HepG2 (cell line): ENCODE measurements at regions not wholly inside any gene's neighbourhood (a gene's known extent, or its start where the extent isn't known, plus 50 kb on each side); places are given as distances from the start of the nearest gene placed in this dataset.

Source experiments
- ATAC-seq: fragments of 200-7000 bp; cut with Tn5 transposase; 3 replicates; pipeline ENCODE4 v1.9.1; 2020; ENCODE audit warnings: mild to moderate bottlenecking, moderate library complexity
- BruUV-seq: library from RNA; stranded (reverse); fragments of 400-500 nt; replicated peaks from 2 replicates; lab custom pipeline; 2021; lab: Mats Ljungman, UMichigan
- CTCF ChIA-PET: fragments of 300-600 bp; formaldehyde crosslinking; extraction: SDS; loops from one replicate; lab custom pipeline; 2021; ENCODE audit warnings: low total read pairs, inconsistent platforms, low intra/inter-chr PET ratio; lab: Yijun Ruan, JAX
- POLR2A ChIA-PET: fragments of 350-600 bp; sonication (Branson Sonifier 250); formaldehyde crosslinking; loops from one replicate; lab custom pipeline; 2020; ENCODE audit warnings: antibody characterized with exemption, inconsistent platforms; lab: Yijun Ruan, JAX
- DNase-seq: peaks from one replicate; pipeline ENCODE4 v3.0.0-alpha.2; 2015; ENCODE audit warnings: low spot score
- FAIRE-seq: peaks from 3 replicates; lab custom pipeline; 2011; peaks lifted over from hg19 to GRCh38; lab: Jason Lieb, UNC
- H2AFZ ChIP-seq: one replicate; pipeline ENCODE4 v1.6.1; 2011; ENCODE audit warnings: low read length, inconsistent platforms
- H3K27ac ChIP-seq: fragments of 300-600 bp; 3 replicates; pipeline ENCODE4 v1.8.0; 2011; ENCODE audit warnings: mixed run types, mild to moderate bottlenecking, mixed read lengths, low read length, inconsistent platforms; ENCODE audit not compliant: insufficient read depth; ENCODE audit errors: extremely low read length
- H3K27me3 ChIP-seq, 2 experiments: fragments of 200-600 bp in 1 of 2; 2 replicates in 1 of 2; 3 replicates in 1 of 2; pipeline versions ENCODE4 v1.6.0 to v1.8.0; 2011; ENCODE audit warnings: low read length in 2 of 2, mild to moderate bottlenecking in 2 of 2, moderate library complexity in 2 of 2, inconsistent platforms in 1 of 2; ENCODE audit not compliant: insufficient read depth in 2 of 2, control insufficient read depth in 1 of 2
- H3K36me3 ChIP-seq, 2 experiments: fragments of 200-600 bp in 1 of 2; replicated peaks in 1 of 2; 2 replicates in 1 of 2; 3 replicates in 1 of 2; pipeline versions ENCODE4 v1.5.1 to v1.8.0; 2011; ENCODE audit warnings: low read length in 2 of 2, inconsistent platforms in 1 of 2; ENCODE audit not compliant: insufficient read depth in 2 of 2, control insufficient read depth in 1 of 2
- H3K4me1 ChIP-seq: 2 replicates; pipeline ENCODE4 v1.5.1; 2012; ENCODE audit warnings: low read length, inconsistent platforms; ENCODE audit not compliant: insufficient read depth
- H3K4me2 ChIP-seq: 2 replicates; pipeline ENCODE4 v1.6.0; 2011; ENCODE audit warnings: low read depth, low read length, inconsistent platforms
- H3K4me3 ChIP-seq, 3 experiments: fragments of 200-600 bp in 1 of 3; sonication (generic), shearing (Covaris generic) in 1 of 3; replicated peaks in 1 of 3; 2 replicates each; pipeline ENCODE4 v1.5.1; 2011 to 2016; ENCODE audit warnings: low read length in 3 of 3, inconsistent platforms in 2 of 3, low read depth in 2 of 3, mild to moderate bottlenecking in 2 of 3, control low read depth in 1 of 3, mixed read lengths in 1 of 3; ENCODE audit not compliant: insufficient read depth in 1 of 3
- H3K79me2 ChIP-seq: one replicate; pipeline ENCODE4 v1.6.1; 2011; ENCODE audit warnings: low read length, inconsistent platforms; ENCODE audit not compliant: insufficient read depth
- H3K9ac ChIP-seq: 2 replicates; pipeline ENCODE4 v1.6.0; 2011; ENCODE audit warnings: mild to moderate bottlenecking, low read depth, low read length, inconsistent platforms; ENCODE audit not compliant: insufficient read depth
- H3K9me3 ChIP-seq: 2 replicates; pipeline ENCODE4 v1.5.1; 2012; ENCODE audit warnings: mild to moderate bottlenecking, low read length
- H4K20me1 ChIP-seq: 2 replicates; pipeline ENCODE4 v1.6.0; 2011; ENCODE audit warnings: inconsistent platforms, mild to moderate bottlenecking, low read length, moderate library complexity; ENCODE audit not compliant: insufficient read depth
- ARID2 ChIP-seq: sonication (generic); formaldehyde crosslinking; IDR thresholded peaks from 2 replicates; pipeline ENCODE4 v1.8.1; 2022; ENCODE audit warnings: mild to moderate bottlenecking, missing genetic modification reagents, borderline replicate concordance
- BRD4 ChIP-seq: sonication (generic); formaldehyde crosslinking; IDR thresholded peaks from 2 replicates; pipeline ENCODE4 v1.4.0; 2020; ENCODE audit warnings: missing genetic modification reagents
- FOSL1 ChIP-seq: sonication (generic); formaldehyde crosslinking; IDR thresholded peaks from 2 replicates; pipeline ENCODE4 v1.9.0; 2021; ENCODE audit warnings: missing genetic modification reagents, borderline replicate concordance
- ISX ChIP-seq: sonication (generic); formaldehyde crosslinking; conservative IDR thresholded peaks from 2 replicates; pipeline ENCODE4 v1.5.0; 2020; ENCODE audit warnings: missing genetic modification reagents
- NR1H2 ChIP-seq: sonication (generic); formaldehyde crosslinking; IDR thresholded peaks from 2 replicates; pipeline ENCODE4 v1.8.1; 2022; ENCODE audit warnings: low read depth, missing genetic modification reagents, borderline replicate concordance
- SKI ChIP-seq: fragments of 450-650 bp; IDR thresholded peaks from one replicate; pipeline ENCODE4 v1.6.1; 2018; ENCODE audit warnings: mild to moderate bottlenecking; ENCODE audit not compliant: partially characterized antibody
- TEF ChIP-seq: sonication (generic); formaldehyde crosslinking; IDR thresholded peaks from 2 replicates; pipeline ENCODE4 v1.5.0; 2020; ENCODE audit warnings: missing genetic modification reagents
- ZBTB1 ChIP-seq: sonication (generic); formaldehyde crosslinking; IDR thresholded peaks from 2 replicates; pipeline ENCODE4 v1.4.0; 2020; ENCODE audit warnings: missing genetic modification reagents, borderline replicate concordance
- ZNF280B ChIP-seq: sonication (generic); formaldehyde crosslinking; IDR thresholded peaks from 2 replicates; pipeline ENCODE4 v1.5.0; 2020; ENCODE audit warnings: missing genetic modification reagents, mild to moderate bottlenecking, borderline replicate concordance
- ZNF563 ChIP-seq: sonication (generic); formaldehyde crosslinking; IDR thresholded peaks from 2 replicates; pipeline ENCODE4 v1.8.0; 2022; ENCODE audit warnings: mild to moderate bottlenecking, moderate library complexity, missing genetic modification reagents
- ZNF672 ChIP-seq: sonication (generic); formaldehyde crosslinking; IDR thresholded peaks from 2 replicates; pipeline ENCODE4 v1.8.1; 2022; ENCODE audit warnings: missing genetic modification reagents
- WGBS: methylation state at CpG from one replicate; pipeline ENCODE4 v1.1.6; 2017; ENCODE audit warnings: low lambda C conversion rate; 5-methylcytosine and 5-hydroxymethylcytosine counted together
- in situ Hi-C: cut with HindIII; loops from 2 replicates; pipeline ENCODE4 v1.10.0; 2017; ENCODE audit warnings: low pct_unique_long_range_greater_than_20kb; ENCODE audit not compliant: extremely low pct_ligation_motif_present
- intact Hi-C: fragments of 100-400 bp; cut with micrococcal nuclease; formaldehyde crosslinking; loops from one replicate; pipeline ENCODE4 v1.10.0; 2022; ENCODE audit not compliant: unreplicated experiment
- TF ChIP-seq, protein P1 (sequence below): sonication (generic); formaldehyde crosslinking; IDR thresholded peaks from 2 replicates; pipeline ENCODE4 v1.4.0; 2020; ENCODE audit warnings: missing genetic modification reagents
- TF ChIP-seq, protein P2 (sequence below): sonication (generic); formaldehyde crosslinking; IDR thresholded peaks from 2 replicates; pipeline ENCODE4 v1.5.1; 2020; ENCODE audit warnings: mild to moderate bottlenecking, missing genetic modification reagents

DNA sequence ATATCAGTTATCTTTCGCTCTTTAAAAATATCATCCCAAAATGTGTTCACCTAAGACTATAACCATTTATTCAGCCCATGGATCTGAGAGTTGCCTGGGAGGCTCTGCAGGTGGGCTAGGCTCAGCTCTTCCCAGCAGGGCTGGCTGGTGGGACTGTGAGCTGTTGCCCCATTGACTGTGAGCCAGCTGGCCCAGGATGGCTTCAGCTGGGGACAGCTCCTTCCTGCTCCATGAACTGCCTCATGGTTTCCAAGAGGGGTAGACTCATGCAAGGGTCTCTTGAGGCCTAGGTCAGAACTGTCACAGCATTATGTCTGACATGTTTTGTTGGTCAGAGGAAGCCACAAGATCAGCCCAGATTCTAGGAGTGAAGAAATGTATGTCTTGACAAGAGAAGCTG lies 114.1 kb upstream of the E2F7 start:
- Histone ChIP-seq H3K27me3 (no peaks in the 10 kb centered on the region), H4K20me1 (no peaks in the 10 kb centered on the region), H3K79me2 (no peaks in the 10 kb centered on the region), H3K9me3 (no peaks in the 10 kb centered on the region), H3K27ac (no peak overlapping the region), H3K4me3 (no peak overlapping the region), H3K9ac (no peak overlapping the region), H3K4me2 (no peak overlapping the region), H3K36me3 (no peaks in the 10 kb centered on the region), H3K4me1 (no peaks in the 10 kb centered on the region), H2AFZ (no peak overlapping the region)
- DNase-seq (no peak), FAIRE-seq (no peak), ATAC-seq (no peak)
- CTCF ChIA-PET: no interaction called here
- BruUV-seq: no TSS peak
- POLR2A ChIA-PET: no interaction called here
- in situ Hi-C loops: no loop called here
- intact Hi-C loops: no loop called here
- 100% methylated on average over 1 of the region's 1 CpG for WGBS
- no peak for TF ChIP-seq ZBTB1 (CRISPR knock-in tag)
- no peak for TF ChIP-seq SKI
- no peak for TF ChIP-seq ZNF280B (CRISPR knock-in tag)
- TF ChIP-seq ZNF672 (CRISPR knock-in tag): no peak
- TF ChIP-seq ZNF563 (CRISPR knock-in tag): no peak
- no peak for TF ChIP-seq ARID2 (CRISPR knock-in tag)
- TF ChIP-seq, protein P1, sequence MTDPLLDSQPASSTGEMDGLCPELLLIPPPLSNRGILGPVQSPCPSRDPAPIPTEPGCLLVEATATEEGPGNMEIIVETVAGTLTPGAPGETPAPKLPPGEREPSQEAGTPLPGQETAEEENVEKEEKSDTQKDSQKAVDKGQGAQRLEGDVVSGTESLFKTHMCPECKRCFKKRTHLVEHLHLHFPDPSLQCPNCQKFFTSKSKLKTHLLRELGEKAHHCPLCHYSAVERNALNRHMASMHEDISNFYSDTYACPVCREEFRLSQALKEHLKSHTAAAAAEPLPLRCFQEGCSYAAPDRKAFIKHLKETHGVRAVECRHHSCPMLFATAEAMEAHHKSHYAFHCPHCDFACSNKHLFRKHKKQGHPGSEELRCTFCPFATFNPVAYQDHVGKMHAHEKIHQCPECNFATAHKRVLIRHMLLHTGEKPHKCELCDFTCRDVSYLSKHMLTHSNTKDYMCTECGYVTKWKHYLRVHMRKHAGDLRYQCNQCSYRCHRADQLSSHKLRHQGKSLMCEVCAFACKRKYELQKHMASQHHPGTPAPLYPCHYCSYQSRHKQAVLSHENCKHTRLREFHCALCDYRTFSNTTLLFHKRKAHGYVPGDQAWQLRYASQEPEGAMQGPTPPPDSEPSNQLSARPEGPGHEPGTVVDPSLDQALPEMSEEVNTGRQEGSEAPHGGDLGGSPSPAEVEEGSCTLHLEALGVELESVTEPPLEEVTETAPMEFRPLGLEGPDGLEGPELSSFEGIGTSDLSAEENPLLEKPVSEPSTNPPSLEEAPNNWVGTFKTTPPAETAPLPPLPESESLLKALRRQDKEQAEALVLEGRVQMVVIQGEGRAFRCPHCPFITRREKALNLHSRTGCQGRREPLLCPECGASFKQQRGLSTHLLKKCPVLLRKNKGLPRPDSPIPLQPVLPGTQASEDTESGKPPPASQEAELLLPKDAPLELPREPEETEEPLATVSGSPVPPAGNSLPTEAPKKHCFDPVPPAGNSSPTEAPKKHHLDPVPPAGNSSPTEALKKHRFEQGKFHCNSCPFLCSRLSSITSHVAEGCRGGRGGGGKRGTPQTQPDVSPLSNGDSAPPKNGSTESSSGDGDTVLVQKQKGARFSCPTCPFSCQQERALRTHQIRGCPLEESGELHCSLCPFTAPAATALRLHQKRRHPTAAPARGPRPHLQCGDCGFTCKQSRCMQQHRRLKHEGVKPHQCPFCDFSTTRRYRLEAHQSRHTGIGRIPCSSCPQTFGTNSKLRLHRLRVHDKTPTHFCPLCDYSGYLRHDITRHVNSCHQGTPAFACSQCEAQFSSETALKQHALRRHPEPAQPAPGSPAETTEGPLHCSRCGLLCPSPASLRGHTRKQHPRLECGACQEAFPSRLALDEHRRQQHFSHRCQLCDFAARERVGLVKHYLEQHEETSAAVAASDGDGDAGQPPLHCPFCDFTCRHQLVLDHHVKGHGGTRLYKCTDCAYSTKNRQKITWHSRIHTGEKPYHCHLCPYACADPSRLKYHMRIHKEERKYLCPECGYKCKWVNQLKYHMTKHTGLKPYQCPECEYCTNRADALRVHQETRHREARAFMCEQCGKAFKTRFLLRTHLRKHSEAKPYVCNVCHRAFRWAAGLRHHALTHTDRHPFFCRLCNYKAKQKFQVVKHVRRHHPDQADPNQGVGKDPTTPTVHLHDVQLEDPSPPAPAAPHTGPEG (CRISPR knock-in tag): no peak
- no peak for TF ChIP-seq NR1H2 (CRISPR knock-in tag)
- TF ChIP-seq FOSL1: no peak
- no peak for TF ChIP-seq TEF (CRISPR knock-in tag)
- TF ChIP-seq, protein P2, sequence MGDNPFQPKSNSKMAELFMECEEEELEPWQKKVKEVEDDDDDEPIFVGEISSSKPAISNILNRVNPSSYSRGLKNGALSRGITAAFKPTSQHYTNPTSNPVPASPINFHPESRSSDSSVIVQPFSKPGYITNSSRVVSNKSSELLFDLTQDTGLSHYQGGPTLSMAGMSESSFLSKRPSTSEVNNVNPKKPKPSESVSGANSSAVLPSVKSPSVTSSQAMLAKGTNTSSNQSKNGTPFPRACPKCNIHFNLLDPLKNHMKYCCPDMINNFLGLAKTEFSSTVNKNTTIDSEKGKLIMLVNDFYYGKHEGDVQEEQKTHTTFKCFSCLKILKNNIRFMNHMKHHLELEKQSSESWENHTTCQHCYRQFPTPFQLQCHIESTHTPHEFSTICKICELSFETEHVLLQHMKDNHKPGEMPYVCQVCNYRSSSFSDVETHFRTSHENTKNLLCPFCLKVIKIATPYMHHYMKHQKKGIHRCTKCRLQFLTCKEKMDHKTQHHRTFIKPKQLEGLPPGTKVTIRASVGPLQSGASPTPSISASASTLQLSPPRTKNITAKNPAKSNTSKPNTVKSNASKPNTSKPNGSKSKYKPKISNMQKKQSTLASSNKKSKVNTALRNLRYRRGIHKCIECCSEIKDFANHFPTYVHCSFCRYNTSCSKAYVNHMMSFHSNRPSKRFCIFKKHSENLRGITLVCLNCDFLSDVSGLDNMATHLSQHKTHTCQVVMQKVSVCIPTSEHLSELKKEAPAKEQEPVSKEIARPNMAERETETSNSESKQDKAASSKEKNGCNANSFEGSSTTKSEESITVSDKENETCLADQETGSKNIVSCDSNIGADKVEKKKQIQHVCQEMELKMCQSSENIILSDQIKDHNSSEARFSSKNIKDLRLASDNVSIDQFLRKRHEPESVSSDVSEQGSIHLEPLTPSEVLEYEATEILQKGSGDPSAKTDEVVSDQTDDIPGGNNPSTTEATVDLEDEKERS: no peak
- no peak for TF ChIP-seq BRD4 (CRISPR knock-in tag)
- no peak for TF ChIP-seq ISX
